Suppressor macrophage treated with lipopolysaccharide for 1 hour (primary cell): ENCODE measurements at regions not wholly inside any gene's neighbourhood (a gene's known extent, or its start where the extent isn't known, plus 50 kb on each side); places are given as distances from the start of the nearest gene placed in this dataset.
"Not testable (repeated sequence)": the region's sequence is repeated elsewhere in the genome, so short reads cannot be mapped to it uniquely, and the experiment has no call there.

Source experiments
- DNase-seq, 3 donors: peaks; one replicate each; pipeline ENCODE4 v3.0.0-alpha.2; 2020 to 2022

DNA sequence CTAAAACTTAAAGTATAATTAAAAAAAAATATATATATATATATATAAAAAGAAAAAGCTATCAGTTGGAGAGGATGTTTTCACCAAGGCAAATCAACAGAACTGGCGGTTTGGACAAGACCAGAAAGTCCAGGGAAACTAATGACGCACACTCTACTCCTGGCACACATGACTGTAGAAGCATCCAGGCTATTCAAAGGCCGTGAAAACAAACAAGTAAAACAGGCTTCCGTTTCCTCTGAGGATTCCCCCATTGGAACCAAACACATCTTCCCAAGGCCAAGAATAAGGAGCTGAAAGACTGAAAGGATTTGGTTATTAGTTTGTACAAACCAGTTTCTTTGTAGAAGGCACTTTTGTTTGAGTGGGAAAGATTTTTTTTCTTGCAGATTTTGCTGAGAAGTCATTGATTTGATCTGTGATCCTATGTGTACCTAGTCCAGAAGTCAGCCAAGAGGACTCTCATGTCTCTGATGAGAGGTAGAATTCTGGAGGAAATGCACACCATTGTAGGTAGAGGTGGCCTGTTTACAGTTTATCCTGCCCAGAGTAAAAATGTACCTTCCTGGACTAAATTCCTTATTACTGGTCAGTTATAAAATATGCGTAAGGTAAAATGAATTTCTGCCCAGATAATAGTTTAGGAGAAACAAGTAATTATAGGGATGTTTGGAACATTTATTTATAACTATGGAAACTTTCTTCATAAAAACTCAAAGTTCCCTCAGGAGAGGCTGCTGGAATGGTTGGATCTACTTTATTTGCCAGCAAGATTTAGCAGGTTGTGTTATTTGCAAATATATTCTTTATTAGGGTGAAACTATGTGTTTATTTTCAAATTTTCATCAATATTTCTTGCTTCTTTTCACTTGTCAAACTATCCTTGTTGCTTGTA lies 66.5 kb downstream of the DMP1 start:
- no peak for DNase-seq

DNA sequence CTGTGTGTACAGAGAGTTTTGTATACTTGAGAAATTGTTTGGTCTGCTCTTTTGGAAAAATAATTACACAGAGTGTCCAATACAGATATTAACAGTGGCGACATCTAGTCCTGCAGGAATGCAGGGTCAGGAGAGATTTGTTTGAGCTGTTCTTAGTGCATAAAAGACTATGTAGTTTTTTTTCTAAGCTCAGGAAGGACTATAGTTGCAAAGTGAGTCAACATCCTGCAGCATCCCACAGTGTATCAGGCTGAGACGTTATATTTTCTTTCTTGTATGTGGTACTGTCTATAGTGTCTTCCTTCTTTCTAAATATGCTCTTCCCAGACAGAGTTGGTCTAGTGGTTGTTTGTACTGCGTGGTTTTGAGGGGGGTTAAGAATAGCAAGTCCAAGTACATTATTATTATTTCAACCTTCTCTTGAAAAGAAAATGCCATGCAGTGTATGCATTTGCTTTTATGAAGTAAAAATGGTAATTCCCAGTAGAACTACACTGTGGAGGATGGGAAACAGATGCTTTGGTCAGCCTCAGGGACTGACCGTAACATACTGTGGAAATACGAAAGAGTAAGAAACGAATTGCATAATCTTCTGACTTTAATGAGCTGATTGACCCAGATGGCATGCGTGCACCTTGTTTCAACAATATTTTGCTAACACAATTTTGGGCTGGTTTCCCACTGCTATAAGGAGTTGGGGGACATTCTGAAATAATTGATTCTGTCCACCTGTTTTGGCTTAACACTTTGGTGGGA lies 67.4 kb downstream of the DMP1 start:
- peak in 2 of 3 donors; percentile 14 to 28 for DNase-seq

DNA sequence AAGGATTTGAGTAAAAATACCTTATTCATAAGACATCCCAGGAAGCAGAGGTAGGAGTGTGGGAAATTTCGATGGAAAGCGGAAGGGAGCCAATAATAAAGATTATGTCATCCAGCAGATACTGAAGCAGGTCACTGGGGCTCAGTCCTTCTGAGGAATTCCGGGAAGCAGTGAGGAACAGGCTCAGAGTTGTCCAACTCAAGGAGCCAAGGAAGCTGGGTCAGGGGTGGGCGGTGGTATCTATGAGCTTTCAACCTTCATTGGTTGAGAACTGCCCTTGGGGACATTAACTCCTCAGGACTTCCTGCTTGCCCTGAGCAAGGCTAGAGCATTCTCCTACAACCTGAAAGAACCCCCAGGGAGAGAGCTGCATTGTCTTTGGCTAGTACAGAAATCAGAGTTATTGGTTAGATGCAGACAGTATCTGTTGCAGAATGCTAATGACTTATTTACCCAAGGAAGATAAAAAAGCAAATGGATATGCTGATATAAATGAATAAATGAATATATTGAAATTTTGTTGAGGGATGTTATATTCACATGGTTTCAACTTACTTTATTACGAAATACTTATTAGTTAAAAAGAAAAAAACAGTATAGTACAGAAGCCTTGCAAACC lies 68.2 kb downstream of the DMP1 start:
- DNase-seq = no peak

DNA sequence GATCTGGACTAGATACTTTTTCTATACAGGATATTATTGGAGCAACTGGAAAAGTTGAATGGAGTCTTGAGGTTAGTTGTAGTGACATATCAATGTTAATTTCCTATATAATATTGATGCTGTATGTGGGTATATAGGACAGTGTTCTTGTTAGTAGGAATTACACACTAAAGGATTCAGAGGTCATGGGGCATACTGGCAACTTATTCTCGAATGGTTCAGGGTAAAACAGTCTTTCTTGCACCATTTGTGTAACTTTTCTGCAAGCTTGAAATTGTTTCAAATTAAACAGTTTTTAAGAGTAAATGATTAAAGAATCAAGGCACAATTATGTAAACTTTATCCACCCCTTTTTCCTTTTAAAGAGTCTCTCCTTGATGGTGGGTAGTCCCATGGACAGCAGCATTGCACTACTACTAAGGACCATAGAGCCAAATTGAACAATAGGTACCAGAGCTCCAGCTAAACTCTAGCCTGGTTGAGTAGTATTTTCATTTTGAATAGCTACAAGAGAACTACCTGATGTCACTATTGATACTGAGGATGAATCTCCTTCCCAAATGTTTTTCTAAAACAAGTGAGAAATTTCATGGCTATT lies 70.1 kb downstream of the DMP1 start:
- DNase-seq = no peak

DNA sequence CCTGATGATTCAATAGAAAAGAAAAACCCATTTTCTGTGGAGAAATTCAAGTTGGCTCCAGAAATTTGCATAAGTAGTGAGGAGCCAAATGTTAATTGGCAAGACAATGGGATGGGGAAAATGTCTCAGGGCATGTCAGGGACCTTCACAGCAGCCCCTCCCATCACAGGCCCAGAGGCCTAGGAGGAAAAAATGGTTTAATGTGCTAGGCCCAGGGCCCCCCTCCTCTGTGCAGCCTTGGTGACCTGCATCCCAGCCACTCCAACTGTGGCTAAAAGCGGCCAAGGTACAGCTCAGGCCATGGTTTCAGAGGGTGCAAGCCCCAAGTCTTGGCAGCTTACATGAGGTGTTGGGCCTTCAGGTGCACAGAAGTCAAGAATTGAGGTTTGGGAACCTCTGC lies 74.1 kb upstream of the IBSP start:
- DNase-seq = not testable (repeated sequence)

DNA sequence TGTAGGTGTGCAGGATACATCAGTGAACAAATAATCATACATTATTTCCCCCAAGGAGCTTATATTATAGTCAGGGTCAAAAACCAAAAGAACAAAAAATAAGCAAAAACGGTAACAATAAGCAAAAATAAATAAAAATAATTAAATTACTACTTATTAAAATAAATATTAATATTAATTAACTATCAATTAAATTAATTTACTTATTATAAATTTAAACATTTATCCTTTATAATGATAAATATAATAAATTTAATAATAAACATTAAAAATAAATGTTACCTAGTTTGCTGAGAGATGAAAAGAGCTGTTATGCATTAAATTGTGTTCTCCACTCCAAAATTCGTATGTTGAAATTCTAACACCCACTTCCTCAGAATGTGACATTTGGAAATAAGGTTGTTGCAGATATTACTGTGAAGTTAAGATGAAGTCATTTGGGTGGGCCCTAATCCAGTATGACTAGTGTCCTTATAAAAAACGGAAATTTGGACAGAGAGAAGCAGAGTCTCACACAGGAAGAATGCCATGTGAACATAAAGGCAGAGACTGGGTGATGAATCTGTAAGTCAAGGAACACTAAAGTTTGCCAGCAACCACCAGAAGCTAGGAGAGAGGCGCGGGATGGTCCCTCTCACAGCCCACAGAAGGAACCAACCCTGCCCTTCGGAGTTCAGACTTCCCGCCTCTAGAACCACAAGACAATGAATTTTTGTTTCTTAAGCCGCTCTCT lies 67.2 kb upstream of the IBSP start:
- DNase-seq = peak; percentile 70 to 95 (median 94)

DNA sequence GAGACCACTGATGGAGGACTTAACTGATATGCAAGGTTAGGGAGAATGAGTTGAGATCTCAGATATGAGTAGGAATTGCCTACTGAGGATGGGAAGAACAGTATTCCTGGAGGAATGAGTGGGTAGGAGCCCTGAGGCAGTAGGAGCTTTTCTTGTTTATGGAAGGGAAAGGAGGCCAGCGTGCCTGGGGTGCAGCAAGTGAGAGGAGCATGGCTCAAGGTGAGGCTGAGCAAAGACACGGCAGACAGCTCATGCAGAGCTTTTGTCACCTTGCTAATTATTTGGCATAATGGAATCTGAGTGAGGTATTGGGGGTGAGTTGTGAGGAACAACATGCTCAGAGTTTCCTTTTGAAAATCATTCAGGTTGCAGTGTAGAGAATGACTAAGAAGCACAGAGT lies 65.3 kb upstream of the IBSP start:
- no peak for DNase-seq

DNA sequence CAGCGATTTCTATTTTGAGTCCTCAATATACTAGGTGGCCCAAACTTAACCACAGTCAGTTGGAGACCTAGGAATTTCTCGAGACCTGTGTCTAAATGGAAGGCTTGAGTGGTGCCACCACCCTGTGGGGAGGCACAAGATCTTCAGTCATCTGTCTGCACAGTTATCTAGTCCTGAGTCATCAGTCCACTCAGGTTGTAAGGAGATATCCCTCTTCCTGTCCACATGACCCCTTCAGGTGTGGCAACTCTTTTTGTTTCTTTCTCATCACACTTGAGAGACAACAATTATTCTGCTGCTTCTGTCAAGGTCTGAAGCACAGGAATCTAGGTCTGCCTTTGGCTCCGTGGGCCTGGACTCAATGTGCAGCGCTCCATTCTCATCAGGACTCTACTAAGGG lies 64.4 kb upstream of the IBSP start:
- DNase-seq = no peak

DNA sequence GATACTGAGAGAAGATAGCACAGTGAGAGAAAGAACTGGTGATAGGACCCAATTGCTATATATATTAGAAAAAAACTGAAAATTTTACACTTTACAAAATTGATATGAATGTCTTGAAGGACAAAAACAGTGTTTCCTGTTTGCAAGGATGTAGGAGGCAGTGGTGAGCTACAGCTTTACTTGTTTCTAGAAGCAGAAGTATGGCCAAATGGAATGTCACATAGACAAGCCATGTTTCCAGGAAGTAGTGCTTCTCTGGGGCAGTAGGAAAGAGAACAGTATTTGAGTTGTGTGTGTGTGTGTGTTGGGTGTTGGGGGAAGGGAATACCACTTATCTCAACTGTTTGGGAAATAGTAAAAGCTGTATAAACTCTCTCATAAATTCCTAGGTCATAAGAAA lies 60.9 kb upstream of the IBSP start:
- peak; percentile 38 to 49 (median 45) for DNase-seq

DNA sequence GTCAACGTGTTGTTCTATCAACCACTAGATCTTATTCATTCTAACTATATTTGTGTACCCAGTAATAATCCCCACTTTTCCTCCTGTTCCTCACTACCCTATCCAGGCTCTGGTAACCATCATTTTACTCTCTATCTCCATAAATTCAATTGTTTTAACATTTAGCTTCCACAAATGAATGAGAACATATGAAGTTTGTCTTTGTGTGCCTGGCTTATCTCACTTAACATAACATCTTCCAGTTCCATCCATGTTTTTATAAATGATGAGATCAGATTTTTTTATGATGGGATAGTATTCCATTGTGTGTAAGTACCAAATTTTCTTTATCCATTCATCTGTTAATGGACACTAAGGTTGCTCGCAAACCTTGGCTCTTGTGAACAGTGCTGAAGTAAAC lies 59.9 kb upstream of the IBSP start:
- DNase-seq = no peak

DNA sequence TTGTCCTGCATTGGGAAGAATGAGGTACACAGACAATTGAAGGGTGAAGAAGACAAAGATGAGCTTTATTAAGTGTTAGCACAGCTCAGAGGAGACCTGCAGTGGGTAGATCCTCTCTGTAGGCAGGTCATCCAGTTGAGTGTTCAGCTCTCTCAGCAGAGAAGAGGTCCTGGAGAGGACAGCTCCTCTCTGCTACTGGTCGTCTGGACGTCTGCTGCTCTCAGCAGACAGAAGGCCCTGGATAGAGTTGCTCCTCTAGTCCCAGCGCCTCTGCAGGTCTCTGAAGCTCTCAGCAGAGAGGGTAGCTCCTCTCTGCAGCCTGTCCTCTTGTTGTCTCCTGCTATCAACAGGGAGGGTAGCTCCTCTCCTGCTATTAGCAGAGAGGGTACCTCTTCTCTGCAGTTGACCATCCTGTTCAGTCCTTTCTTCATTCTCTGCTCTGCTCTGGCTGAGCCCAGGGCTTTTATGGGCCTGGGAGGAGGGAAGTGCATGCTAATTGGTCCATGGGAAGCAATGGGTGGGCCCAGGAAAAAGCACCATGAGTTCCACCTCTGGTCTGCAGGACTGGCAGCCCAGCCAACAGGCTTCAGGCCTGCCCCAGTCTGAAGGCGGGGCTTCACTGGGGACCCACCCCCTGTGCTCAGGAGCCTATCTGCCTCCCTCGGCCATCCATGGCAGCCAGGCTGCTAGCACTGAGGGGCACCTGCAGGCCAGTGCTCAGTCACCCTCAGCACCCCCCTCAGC lies 54.1 kb upstream of the IBSP start:
- DNase-seq = no peak

DNA sequence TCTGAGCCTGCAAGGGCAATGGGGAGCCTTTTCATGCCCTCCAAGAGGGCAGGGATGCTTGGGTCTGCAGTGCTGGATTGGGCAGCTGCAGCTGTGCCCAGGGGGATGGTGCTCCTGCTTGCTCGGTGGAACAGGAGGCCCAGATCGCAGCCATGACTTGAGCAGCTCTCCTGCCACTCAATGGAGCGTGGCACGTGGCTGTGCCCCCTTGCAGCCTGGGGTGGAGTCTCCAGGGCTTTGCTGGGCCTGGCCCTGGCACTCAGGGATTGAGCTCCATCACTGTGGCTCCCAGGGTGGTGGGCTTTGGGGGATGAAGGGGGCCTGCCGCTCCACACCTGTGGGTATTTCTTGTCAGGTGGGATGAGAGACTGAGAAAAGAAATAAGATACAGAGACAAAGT lies 53.4 kb upstream of the IBSP start:
- DNase-seq = no peak
